ENCODE measurements at regions not wholly inside any gene's neighbourhood (a gene's known extent, or its start where the extent isn't known, plus 50 kb on each side); places are given as distances from the start of the nearest gene placed in this dataset.

DNA sequence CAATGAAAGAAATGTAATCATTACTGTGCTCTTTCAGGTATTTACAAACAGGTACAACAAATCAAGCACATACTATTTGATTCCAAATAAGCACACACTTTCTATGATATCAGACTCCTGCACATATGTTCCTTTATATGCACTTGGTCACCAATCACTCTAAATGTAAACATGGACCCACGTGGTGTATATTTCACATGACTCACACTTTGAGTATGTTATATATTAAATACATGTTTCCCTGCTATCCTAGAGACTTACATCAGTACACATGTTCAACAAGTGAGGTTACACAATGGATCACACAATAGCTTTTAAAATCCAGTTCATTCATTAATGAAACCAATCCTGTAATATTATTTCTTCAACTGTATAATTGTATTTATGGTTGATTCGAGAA lies 683.5 kb downstream of the NR2F2 start:
- no peak overlapping the region for H2AK5ac ChIP-seq (ENCODE audit: low read depth, low read length)
- H2AFZ ChIP-seq (replicated peaks; ENCODE audit: low read length, poor library complexity) = no peak overlapping the region
- H3K36me3 ChIP-seq (ENCODE audit: control insufficient read depth, insufficient read depth, low read length) = no peaks in the 10 kb centered on the region
- no peak overlapping the region for H3K18ac ChIP-seq (ENCODE audit: low read depth, low read length)
- no peak overlapping the region for H4K8ac ChIP-seq (ENCODE audit: low read depth in 2 of 2, low read length in 2 of 2)
- H3K4me1 ChIP-seq (ENCODE audit: control insufficient read depth, insufficient read depth, low read length) = no peaks in the 10 kb centered on the region
- no peak overlapping the region for H3K27ac ChIP-seq (ENCODE audit: insufficient read depth, low read length)
- H3K9me1 ChIP-seq (ENCODE audit: insufficient read depth, low read length) = no peaks in the 10 kb centered on the region
- TF ChIP-seq NFE2L2 (IDR thresholded peaks at IDR 0.05; ENCODE audit: low read depth, low read length) = no peak
- TF ChIP-seq MAFK (IDR thresholded peaks at IDR 0.05; ENCODE audit: low read depth, low read length) = no peak
- TF ChIP-seq ELK1 (IDR thresholded peaks at IDR 0.05; ENCODE audit: borderline replicate concordance, low read depth, low read length) = no peak
- no peak for TF ChIP-seq MAZ (IDR thresholded peaks at IDR 0.05; ENCODE audit: borderline replicate concordance, low read depth, low read length)
- TF ChIP-seq CTCF (conservative IDR thresholded peaks at IDR 0.05; ENCODE audit: low read depth, low read length) = no peak
- TF ChIP-seq CHD1 (IDR thresholded peaks at IDR 0.05; ENCODE audit: low read depth, low read length) = no peak
- TF ChIP-seq POLR2A (IDR thresholded peaks at IDR 0.05; ENCODE audit: low read depth, low read length) = no peak
- TF ChIP-seq RFX5 (IDR thresholded peaks at IDR 0.05; ENCODE audit: low read depth, low read length) = no peak
- no peak for TF ChIP-seq FOS (IDR thresholded peaks at IDR 0.05; ENCODE audit: low read depth, low read length)
- TF ChIP-seq MXI1 (IDR thresholded peaks at IDR 0.05; ENCODE audit: borderline replicate concordance, low read depth, low read length) = no peak
- TF ChIP-seq BHLHE40 (IDR thresholded peaks at IDR 0.05; ENCODE audit: low read depth, low read length) = no peak
- no peak for TF ChIP-seq CEBPB (IDR thresholded peaks at IDR 0.05; ENCODE audit: low read depth, low read length)
- POLR2A ChIA-PET (ENCODE audit: unreplicated experiment) = interaction anchor here (0.5 kb wide), 1 partner anchor 21 kb away, joined by 3 read pairs; no protein-coding TSS in a partner anchor
- H3K23ac ChIP-seq (ENCODE audit: low read depth, low read length) = no peak overlapping the region
- H3K4ac ChIP-seq (ENCODE audit: low read depth, low read length) = no peak overlapping the region
- H2BK20ac ChIP-seq (ENCODE audit: low read depth, low read length) = no peak overlapping the region
- no peak overlapping the region for H3K9ac ChIP-seq (ENCODE audit: low read depth, low read length)
- H3K27me3 ChIP-seq (ENCODE audit: control insufficient read depth, insufficient read depth, low read length) = no peaks in the 10 kb centered on the region
- no peak overlapping the region for H2BK5ac ChIP-seq (ENCODE audit: low read depth, low read length, poor library complexity, severe bottlenecking)
- DNase-seq (no peak), ATAC-seq (ENCODE audit: low read depth) (no peak)
- H3K56ac ChIP-seq (ENCODE audit: extremely low read depth, insufficient read depth, low read length) = no peak overlapping the region
- no peak overlapping the region for H2AK9ac ChIP-seq (replicated peaks; ENCODE audit: low read depth, low read length, poor library complexity)
- no TSS peak for BruUV-seq (replicated peaks)
- H3K9me3 ChIP-seq (ENCODE audit: control insufficient read depth, insufficient read depth, low read length) = peaks cover 5% of the 10 kb centered on the region; the same call in 1 of the 2 replicates
- H3K14ac ChIP-seq (replicated peaks; ENCODE audit: low read depth, low read length) = no peak overlapping the region
- intact Hi-C loops (cut with micrococcal nuclease) (no loop called here), dilution Hi-C loops (cut with HindIII; ENCODE audit: low sequenced_read_pairs, unreplicated experiment) (no loop called here), in situ Hi-C loops (cut with MboI; ENCODE audit: low sequenced_read_pairs) (no loop called here)
- H3K79me1 ChIP-seq (ENCODE audit: low read depth in 1 of 2, low read length in 2 of 2) = no peaks in the 10 kb centered on the region
- no peak overlapping the region for H3K4me3 ChIP-seq (ENCODE audit: insufficient read depth, low read depth, low read length)
- no CpG with 5 or more reads among the region's 2 CpGs for WGBS, 2 experiments (ENCODE audit: extremely low coverage in 2 of 2, insufficient read length in 1 of 2)
- H4K5ac ChIP-seq (ENCODE audit: low read depth, low read length) = no peak overlapping the region
- no peaks in the 10 kb centered on the region for H4K20me1 ChIP-seq (ENCODE audit: insufficient read depth, low read length)
- no peak overlapping the region for H4K91ac ChIP-seq (ENCODE audit: insufficient read depth, low read depth, low read length)
- H3K4me2 ChIP-seq (ENCODE audit: low read depth, low read length) = no peak overlapping the region
- no peak overlapping the region for H2BK120ac ChIP-seq (ENCODE audit: low read depth, low read length)
- H2BK15ac ChIP-seq (ENCODE audit: low read depth, low read length) = no peak overlapping the region
- CTCF ChIA-PET = no interaction called here

Measured in IMR-90 (cell line).